ENCODE measurements at regions not wholly inside any gene's neighbourhood (a gene's known extent, or its start where the extent isn't known, plus 50 kb on each side); places are given as distances from the start of the nearest gene placed in this dataset.

- intact Hi-C loops (cut with micrococcal nuclease) = no loop called here
- H3K4me3 Mint-ChIP-seq (ENCODE audit: low read depth) = no peak overlapping the region
- H3K9me3 Mint-ChIP-seq = no peaks in the 10 kb centered on the region
- H3K36me3 Mint-ChIP-seq (ENCODE audit: low read depth) = no peaks in the 10 kb centered on the region
- no peaks in the 10 kb centered on the region for H3K27me3 Mint-ChIP-seq (ENCODE audit: low read depth)
- DNase-seq (ENCODE audit: low spot score) = no peak
- H3K4me1 Mint-ChIP-seq (ENCODE audit: low read depth) = no peaks in the 10 kb centered on the region
- H3K27ac Mint-ChIP-seq = no peak overlapping the region
Observed at GRCh38 chr4:180086480-180087190, 2156.6 kb upstream of the TENM3 start.

GRCh38 chr4:180098586-180098985, 2144.6 kb upstream of the TENM3 start:
- Mint-ChIP-seq H3K4me1 (ENCODE audit: low read depth) (no peaks in the 10 kb centered on the region), H3K4me3 (ENCODE audit: low read depth) (no peak overlapping the region), H3K36me3 (ENCODE audit: low read depth) (no peaks in the 10 kb centered on the region), H3K9me3 (peaks cover 7% of the 10 kb centered on the region), H3K27me3 (ENCODE audit: low read depth) (no peaks in the 10 kb centered on the region), H3K27ac (no peak overlapping the region)
- DNase-seq (ENCODE audit: low spot score) = no peak
- intact Hi-C loops (cut with micrococcal nuclease) = no loop called here

GRCh38 chr4:180099957-180100356, 2143.2 kb upstream of the TENM3 start:
- no peak overlapping the region for H3K27ac Mint-ChIP-seq
- no peak for DNase-seq (ENCODE audit: low spot score)
- H3K4me3 Mint-ChIP-seq (ENCODE audit: low read depth) = no peak overlapping the region
- intact Hi-C loops (cut with micrococcal nuclease) = no loop called here
- H3K36me3 Mint-ChIP-seq (ENCODE audit: low read depth) = no peaks in the 10 kb centered on the region
- no peaks in the 10 kb centered on the region for H3K4me1 Mint-ChIP-seq (ENCODE audit: low read depth)
- peaks cover 7% of the 10 kb centered on the region for H3K9me3 Mint-ChIP-seq
- no peaks in the 10 kb centered on the region for H3K27me3 Mint-ChIP-seq (ENCODE audit: low read depth)

GRCh38 chr4:180100433-180101344, 2142.5 kb upstream of the TENM3 start:
- H3K9me3 Mint-ChIP-seq = peaks cover 7% of the 10 kb centered on the region
- no peak overlapping the region for H3K27ac Mint-ChIP-seq
- no peak for DNase-seq (ENCODE audit: low spot score)
- no peaks in the 10 kb centered on the region for H3K27me3 Mint-ChIP-seq (ENCODE audit: low read depth)
- H3K4me3 Mint-ChIP-seq (ENCODE audit: low read depth) = no peak overlapping the region
- H3K4me1 Mint-ChIP-seq (ENCODE audit: low read depth) = no peaks in the 10 kb centered on the region
- no peaks in the 10 kb centered on the region for H3K36me3 Mint-ChIP-seq (ENCODE audit: low read depth)
- intact Hi-C loops (cut with micrococcal nuclease) = no loop called here

- intact Hi-C loops (cut with micrococcal nuclease) = no loop called here
- Mint-ChIP-seq H3K4me1 (ENCODE audit: low read depth) (no peaks in the 10 kb centered on the region), H3K9me3 (peaks cover 7% of the 10 kb centered on the region), H3K36me3 (ENCODE audit: low read depth) (no peaks in the 10 kb centered on the region), H3K4me3 (ENCODE audit: low read depth) (no peak overlapping the region), H3K27ac (no peak overlapping the region), H3K27me3 (ENCODE audit: low read depth) (no peaks in the 10 kb centered on the region)
- DNase-seq (ENCODE audit: low spot score) = no peak
Observed at GRCh38 chr4:180101348-180102083, 2141.7 kb upstream of the TENM3 start.

GRCh38 chr4:180103794-180104193, 2139.4 kb upstream of the TENM3 start:
- Mint-ChIP-seq H3K27ac (no peak overlapping the region), H3K4me3 (ENCODE audit: low read depth) (no peak overlapping the region), H3K4me1 (ENCODE audit: low read depth) (no peaks in the 10 kb centered on the region), H3K36me3 (ENCODE audit: low read depth) (no peaks in the 10 kb centered on the region), H3K27me3 (ENCODE audit: low read depth) (no peaks in the 10 kb centered on the region), H3K9me3 (peaks cover 7% of the 10 kb centered on the region)
- intact Hi-C loops (cut with micrococcal nuclease) = no loop called here
- DNase-seq (ENCODE audit: low spot score) = no peak

- H3K36me3 Mint-ChIP-seq (ENCODE audit: low read depth) = no peaks in the 10 kb centered on the region
- H3K4me3 Mint-ChIP-seq (ENCODE audit: low read depth) = no peak overlapping the region
- no peaks in the 10 kb centered on the region for H3K9me3 Mint-ChIP-seq
- H3K27me3 Mint-ChIP-seq (ENCODE audit: low read depth) = no peaks in the 10 kb centered on the region
- no peaks in the 10 kb centered on the region for H3K4me1 Mint-ChIP-seq (ENCODE audit: low read depth)
- DNase-seq (ENCODE audit: low spot score) = no peak
- no peak overlapping the region for H3K27ac Mint-ChIP-seq
- intact Hi-C loops (cut with micrococcal nuclease) = no loop called here
Observed at GRCh38 chr4:180105362-180105761, 2137.8 kb upstream of the TENM3 start.

GRCh38 chr4:180106122-180106521, 2137.1 kb upstream of the TENM3 start:
- no peak overlapping the region for H3K27ac Mint-ChIP-seq
- H3K36me3 Mint-ChIP-seq (ENCODE audit: low read depth) = no peaks in the 10 kb centered on the region
- DNase-seq (ENCODE audit: low spot score) = no peak
- no peaks in the 10 kb centered on the region for H3K27me3 Mint-ChIP-seq (ENCODE audit: low read depth)
- no peaks in the 10 kb centered on the region for H3K4me1 Mint-ChIP-seq (ENCODE audit: low read depth)
- intact Hi-C loops (cut with micrococcal nuclease) = no loop called here
- H3K4me3 Mint-ChIP-seq (ENCODE audit: low read depth) = no peak overlapping the region
- no peaks in the 10 kb centered on the region for H3K9me3 Mint-ChIP-seq

GRCh38 chr4:180106997-180107396, 2136.2 kb upstream of the TENM3 start:
- no peaks in the 10 kb centered on the region for H3K4me1 Mint-ChIP-seq (ENCODE audit: low read depth)
- H3K9me3 Mint-ChIP-seq = peaks cover 4% of the 10 kb centered on the region
- H3K4me3 Mint-ChIP-seq (ENCODE audit: low read depth) = no peak overlapping the region
- no peak overlapping the region for H3K27ac Mint-ChIP-seq
- H3K27me3 Mint-ChIP-seq (ENCODE audit: low read depth) = no peaks in the 10 kb centered on the region
- DNase-seq (ENCODE audit: low spot score) = no peak
- H3K36me3 Mint-ChIP-seq (ENCODE audit: low read depth) = no peaks in the 10 kb centered on the region
- intact Hi-C loops (cut with micrococcal nuclease) = no loop called here

GRCh38 chr4:180116840-180117239, 2126.4 kb upstream of the TENM3 start:
- H3K27ac Mint-ChIP-seq = no peak overlapping the region
- no peak overlapping the region for H3K4me3 Mint-ChIP-seq (ENCODE audit: low read depth)
- H3K36me3 Mint-ChIP-seq (ENCODE audit: low read depth) = no peaks in the 10 kb centered on the region
- intact Hi-C loops (cut with micrococcal nuclease) = no loop called here
- peaks cover 4% of the 10 kb centered on the region for H3K9me3 Mint-ChIP-seq
- H3K4me1 Mint-ChIP-seq (ENCODE audit: low read depth) = no peaks in the 10 kb centered on the region
- no peaks in the 10 kb centered on the region for H3K27me3 Mint-ChIP-seq (ENCODE audit: low read depth)
- DNase-seq (ENCODE audit: low spot score) = no peak

GRCh38 chr4:180120068-180120467, 2123.1 kb upstream of the TENM3 start:
- Mint-ChIP-seq H3K27me3 (ENCODE audit: low read depth) (no peaks in the 10 kb centered on the region), H3K36me3 (ENCODE audit: low read depth) (no peaks in the 10 kb centered on the region), H3K4me1 (ENCODE audit: low read depth) (no peaks in the 10 kb centered on the region), H3K27ac (no peak overlapping the region), H3K4me3 (ENCODE audit: low read depth) (no peak overlapping the region), H3K9me3 (peaks cover 9% of the 10 kb centered on the region)
- intact Hi-C loops (cut with micrococcal nuclease) = no loop called here
- no peak for DNase-seq (ENCODE audit: low spot score)

- H3K27me3 Mint-ChIP-seq (ENCODE audit: low read depth) = no peaks in the 10 kb centered on the region
- H3K9me3 Mint-ChIP-seq = no peaks in the 10 kb centered on the region
- intact Hi-C loops (cut with micrococcal nuclease) = no loop called here
- H3K4me1 Mint-ChIP-seq (ENCODE audit: low read depth) = no peaks in the 10 kb centered on the region
- no peak overlapping the region for H3K4me3 Mint-ChIP-seq (ENCODE audit: low read depth)
- H3K27ac Mint-ChIP-seq = no peak overlapping the region
- no peak for DNase-seq (ENCODE audit: low spot score)
- no peaks in the 10 kb centered on the region for H3K36me3 Mint-ChIP-seq (ENCODE audit: low read depth)
Observed at GRCh38 chr4:180134091-180134866, 2108.9 kb upstream of the TENM3 start.

All from activated T-helper 2 cell treated with anti-CD3 and anti-CD28 coated beads, Interferon-gamma antibody, Interleukin-2, Interleukin-4, amounts not matched to agents 10 μg/mL and 5 μg/mL and 100 μg/mL, durations not matched to agents 14 hours and 24 hours and 36 hours (primary cell).